ENCODE measurements at regions not wholly inside any gene's neighbourhood (a gene's known extent, or its start where the extent isn't known, plus 50 kb on each side); places are given as distances from the start of the nearest gene placed in this dataset.

DNA sequence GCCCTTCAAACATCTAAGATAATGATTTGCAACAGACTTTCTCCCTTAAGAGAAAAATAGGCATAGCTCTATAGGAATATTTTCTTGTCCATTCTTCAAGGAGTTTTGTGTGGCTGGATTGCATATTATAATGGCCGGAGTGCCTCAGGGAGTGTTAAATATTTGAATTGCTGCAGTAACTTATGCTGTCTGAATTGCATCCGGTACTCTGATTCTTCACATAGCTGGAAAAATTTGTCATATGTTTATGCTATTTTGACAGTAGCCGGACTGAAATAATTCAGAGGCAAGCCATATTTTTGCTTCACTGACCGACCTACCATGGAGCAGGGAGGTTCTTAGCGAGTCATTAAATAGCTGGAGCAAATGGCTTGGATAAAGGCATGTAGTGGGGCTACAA is 621.0 kb downstream of the ACTL7B start:
- DNase-seq (ENCODE audit: low read depth): no peak

- no peak for DNase-seq (ENCODE audit: low read depth)
Observed at GRCh38 chr9:108225149-108225800, 630.5 kb downstream of the ACTL7B start.

DNA sequence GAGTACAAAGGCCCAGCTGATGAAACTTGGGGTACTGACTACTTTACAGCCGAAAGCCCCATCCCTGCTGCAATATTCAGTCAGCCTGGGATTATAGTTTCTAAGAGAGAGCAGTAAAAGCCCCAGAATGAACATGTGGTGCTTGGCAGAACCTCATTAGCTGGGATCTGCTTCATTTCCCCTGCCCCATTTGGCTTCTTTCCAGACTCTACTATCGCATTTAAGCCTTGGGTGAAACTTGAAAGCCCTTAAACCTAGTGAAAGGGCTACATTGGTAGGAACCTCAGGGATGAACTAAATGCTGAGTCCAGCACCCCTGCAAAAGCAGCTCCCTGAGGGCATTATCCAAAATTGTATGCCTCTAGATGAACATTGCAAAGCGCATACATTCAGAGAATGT is 631.1 kb downstream of the ACTL7B start:
- DNase-seq (ENCODE audit: low read depth): no peak

DNA sequence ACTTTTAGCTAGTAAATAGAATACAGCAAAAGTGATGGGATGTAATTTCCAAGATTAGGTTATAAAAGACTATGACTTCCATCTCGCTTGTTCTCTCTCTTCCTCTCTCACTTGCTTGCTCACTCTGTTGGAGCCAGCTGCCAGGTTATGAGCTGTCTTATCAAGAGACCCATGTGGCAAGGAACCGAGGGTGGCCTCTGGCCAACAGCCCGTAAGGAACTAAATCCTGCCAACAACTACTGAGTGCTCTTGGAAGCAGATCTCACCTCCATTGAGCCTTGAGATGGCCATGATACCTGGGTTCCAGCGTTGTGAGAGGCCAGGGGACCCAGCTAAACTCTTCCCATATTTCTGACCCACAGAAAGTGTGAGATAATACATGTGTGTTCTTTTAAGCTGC is 636.1 kb downstream of the ACTL7B start:
- no peak for DNase-seq (ENCODE audit: low read depth)

DNA sequence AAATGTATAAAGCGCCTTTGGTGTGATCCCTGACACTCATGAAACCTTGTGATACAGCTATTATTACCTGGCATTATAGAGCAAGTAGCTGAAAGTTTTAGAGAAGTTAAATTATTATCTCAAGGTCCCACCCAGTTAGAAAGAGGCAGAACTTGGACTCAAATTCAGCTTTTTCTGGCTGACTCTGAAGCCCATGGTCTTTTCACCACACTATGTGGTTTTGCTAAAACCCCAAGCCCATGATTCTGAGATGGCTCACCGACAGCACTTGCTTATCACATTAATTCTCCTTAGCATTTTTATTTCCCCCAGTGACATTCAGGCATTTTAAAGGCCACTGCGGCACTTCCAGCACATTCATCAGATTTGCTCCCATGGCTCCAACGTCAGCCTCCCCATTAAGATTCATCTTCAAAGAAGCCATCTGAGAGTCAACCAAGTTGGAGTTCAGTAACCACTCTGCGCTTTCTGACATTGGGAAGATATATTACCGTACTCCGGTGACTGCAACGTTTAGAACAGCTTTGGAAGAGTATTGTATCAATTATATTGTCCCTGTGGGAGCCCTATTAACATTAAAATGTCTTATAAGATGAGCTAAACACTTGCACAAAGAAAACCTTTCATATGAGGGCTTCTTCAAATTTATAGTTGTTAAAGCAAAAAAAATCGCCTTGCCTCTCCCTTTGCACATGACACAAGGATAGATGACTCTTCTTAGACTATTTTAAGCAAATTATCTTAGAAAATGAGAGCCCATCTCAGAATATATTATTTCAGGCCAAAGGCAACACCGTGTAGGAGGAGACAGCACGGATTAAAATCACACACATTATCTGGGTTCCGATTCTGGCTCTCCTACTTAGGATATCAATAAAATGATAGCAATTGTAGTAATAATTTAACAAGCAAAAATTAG is 638.1 kb downstream of the ACTL7B start:
- no peak for DNase-seq (ENCODE audit: low read depth)

- no peak for DNase-seq (ENCODE audit: low read depth)
Observed at GRCh38 chr9:108213511-108213910, 642.3 kb downstream of the ACTL7B start.

- DNase-seq (ENCODE audit: low read depth): no peak
Observed at GRCh38 chr9:108212184-108212583, 643.6 kb downstream of the ACTL7B start.

DNA sequence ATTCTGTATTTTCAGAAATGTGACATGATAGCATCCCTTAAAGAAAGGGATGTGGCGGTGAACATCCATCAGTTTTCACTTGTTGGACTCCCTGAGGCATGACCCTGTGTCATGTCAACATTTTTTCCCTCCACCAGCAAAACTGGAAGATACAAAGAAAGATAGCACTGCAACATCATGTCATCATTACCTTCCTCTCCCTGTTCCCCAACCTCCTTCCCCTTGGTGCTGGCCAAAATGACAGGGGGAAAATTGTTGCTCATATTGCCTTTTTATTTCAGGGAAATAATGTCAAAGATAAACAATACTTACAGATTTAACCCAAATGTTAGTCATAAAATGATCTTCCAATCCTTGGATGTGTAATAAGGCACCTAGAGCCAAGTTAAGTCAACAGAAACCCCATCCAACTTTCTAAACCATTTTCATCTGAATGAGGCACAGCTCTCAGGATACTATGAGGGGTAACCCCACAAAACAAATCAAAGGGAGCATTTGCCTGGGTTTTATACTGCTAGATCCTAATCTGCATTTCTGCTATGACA is 644.3 kb downstream of the ACTL7B start:
- DNase-seq (ENCODE audit: low read depth): no peak

GRCh38 chr9:108209132-108209685 is 646.6 kb downstream of the ACTL7B start:
- no peak for DNase-seq (ENCODE audit: low read depth)

DNA sequence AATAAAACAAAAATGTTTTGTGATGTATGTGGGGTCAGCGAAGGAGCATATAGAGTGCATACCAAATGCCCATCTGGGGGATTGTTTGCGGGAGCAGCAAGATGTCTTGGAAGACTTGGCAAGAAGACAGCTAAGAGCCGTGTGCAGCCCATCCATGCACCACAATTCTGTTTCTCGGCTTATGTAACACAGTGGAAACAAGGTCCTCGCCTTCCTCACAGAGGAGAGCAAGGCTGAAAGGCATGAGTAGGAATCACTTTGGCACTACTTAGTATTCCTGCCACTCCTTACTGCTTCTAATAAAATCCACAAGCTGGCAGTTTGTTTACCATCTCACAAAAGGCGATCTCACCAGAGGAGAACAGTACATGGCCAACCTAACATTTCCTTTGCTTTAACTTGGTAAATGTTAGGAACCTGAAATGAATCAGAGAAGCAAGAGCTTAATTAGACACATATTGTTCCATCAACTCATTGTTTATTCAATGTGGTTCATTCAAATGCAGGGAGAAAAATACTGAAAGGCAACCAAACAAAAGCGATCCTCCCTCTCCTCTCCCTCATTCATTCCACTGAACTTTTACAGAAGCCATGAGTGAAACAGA is 648.1 kb downstream of the ACTL7B start:
- DNase-seq (ENCODE audit: low read depth): no peak

DNA sequence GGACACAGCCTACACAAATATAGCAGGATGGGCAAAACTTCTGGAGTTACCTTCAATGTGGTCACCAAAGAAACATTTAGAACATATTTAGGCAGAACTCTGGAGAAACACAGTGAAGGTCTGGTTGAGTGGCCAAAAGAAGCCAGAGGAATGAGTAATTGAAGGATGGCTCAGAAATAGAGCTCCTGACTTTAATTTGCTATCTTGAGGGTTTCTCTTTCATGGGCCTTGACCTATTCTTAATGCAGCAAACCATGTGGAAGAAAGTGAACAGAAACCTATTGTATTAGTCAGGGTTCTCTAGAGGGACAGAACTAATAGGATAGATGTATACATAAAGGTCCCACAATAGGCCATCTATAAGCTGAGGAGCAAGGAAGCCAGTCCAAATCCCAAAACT is 650.5 kb downstream of the ACTL7B start:
- no peak for DNase-seq (ENCODE audit: low read depth)

DNA sequence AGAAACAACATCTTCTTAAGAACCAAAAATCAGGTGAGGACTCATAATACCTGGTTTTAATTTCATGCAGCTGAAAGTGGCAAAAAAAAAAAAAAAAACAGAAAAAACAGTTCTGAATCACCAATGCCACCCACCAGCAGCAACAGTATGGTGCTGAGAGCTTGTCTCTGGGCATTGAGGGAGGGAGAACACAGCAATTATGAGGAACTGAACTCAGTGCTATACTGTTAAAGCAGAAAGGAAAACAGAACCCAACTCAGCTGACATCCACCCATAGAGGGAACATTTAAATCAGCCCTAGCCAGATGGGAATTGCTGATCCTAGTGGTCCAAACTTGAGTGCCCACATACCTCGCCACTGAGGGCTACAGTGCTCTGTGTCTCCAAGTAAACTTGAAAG is 657.9 kb downstream of the ACTL7B start:
- no peak for DNase-seq (ENCODE audit: low read depth)

DNA sequence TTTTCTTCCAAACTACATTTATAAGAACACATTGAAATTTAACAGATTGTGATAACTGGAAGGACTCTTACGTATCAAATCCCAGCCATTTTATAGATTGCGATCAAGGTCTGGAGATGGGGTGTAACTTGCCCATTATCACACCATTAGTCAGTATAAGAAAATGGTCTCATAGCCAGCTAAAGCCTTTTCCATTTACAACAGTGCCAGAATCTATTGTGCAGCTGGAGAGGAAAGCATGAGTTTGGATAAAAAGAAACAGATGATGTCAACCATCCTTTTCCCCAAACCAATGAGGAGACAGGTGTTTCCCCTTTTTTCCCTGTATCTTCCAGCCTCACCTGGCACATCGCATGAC is 658.8 kb downstream of the ACTL7B start:
- DNase-seq (ENCODE audit: low read depth): no peak

DNA sequence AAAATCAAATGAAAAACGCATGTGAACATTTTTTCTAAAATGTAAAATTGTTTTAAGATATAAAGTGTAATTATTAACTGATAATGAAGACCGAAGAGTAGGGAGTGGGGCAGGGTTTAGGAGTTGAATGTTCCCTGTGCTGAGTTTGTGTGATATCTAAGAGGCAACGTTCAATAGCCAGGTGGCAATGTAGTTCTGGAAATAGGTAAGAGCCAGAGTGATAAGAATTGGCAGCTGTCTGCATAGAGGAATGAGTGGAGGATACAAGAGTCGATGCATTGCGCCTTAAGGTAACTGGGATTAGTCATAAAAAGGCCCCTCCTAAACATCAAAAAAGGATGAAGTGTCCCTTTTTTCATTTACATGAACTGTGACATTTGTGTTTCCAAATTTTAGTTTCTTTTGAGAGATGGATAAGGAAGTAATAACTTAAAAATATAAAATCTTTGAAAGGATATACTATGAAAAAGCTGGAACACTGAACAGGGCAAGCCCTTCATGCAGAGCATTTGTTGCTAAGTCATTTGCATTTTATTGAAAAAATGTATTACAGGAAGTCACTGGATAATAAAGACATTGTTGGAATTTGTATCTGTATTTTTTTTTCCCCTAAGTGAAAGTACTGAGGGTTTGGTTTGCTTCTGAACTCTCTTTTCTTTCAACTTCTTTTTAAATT is 659.3 kb downstream of the ACTL7B start:
- no peak for DNase-seq (ENCODE audit: low read depth)

- DNase-seq (ENCODE audit: low read depth): no peak
Observed at GRCh38 chr9:108194154-108194553, 661.6 kb downstream of the ACTL7B start.

DNA sequence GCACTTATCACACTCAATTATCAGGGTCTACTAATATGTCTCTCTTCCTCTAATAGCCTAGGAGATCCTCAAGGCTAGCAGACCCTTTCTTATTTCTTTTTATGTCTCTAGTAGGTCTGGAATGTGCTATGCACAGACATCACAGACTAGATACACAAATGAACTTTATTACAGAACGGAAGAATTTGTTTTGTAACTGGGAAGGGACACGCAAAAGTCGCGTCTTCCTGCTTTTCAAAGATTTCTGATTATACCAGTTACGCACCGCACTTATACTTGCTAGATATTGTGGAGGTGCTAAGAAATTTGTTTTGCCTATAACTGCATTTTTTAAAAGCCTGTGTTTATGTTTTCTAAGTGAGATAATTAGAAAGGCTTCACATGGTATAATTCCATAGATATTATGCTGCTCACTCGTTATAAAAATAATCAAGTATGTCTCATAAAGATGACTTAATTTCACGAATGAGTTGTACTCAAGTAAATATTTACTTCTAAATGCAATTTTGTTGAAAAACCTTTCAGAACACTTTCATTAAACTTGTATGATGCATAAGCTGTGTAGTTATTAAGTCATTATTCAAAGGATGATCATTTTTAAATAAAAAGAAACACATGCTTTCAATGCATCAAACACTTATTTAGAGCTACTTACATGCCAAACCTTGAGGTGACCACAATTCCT is 662.6 kb downstream of the ACTL7B start:
- DNase-seq (ENCODE audit: low read depth): no peak

DNA sequence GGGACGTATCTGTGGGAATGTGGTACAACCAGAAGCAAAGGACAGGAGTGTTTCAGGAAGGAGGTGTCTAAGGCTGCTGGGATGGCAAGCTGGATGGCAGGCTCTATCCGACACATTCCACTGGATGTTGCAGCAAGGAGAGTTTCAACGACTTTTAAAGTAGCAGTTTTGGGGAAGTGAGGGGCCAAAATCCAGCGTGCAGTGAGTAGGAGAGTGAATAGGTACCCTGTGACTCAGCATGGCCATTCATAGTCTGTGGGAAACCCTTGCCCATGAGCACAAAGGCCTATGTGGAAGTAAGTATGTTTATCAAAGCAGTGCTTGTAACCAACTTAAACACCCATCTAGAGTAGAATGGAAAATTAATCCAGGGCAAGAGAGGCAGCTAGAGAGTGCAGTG is 664.7 kb downstream of the ACTL7B start:
- no peak for DNase-seq (ENCODE audit: low read depth)

DNA sequence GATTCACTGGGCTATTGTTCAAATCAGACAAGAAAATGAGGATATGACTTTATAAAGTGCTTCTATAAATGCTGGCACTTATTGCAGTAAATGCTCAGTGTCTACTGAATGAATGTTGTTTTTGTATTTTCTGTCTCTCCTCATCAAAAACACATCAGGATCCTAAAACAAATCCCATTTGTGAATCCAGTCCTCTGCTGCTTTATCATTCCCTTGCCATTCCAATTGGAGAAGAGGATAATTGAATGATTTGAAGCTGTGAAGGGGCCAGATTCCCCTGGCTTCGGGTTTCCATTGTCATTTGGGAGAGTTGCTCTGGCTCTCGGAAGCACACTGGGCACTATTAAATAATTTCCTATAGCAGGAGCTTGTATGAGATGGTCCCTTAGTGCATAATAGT is 666.8 kb downstream of the ACTL7B start:
- no peak for DNase-seq (ENCODE audit: low read depth)

DNA sequence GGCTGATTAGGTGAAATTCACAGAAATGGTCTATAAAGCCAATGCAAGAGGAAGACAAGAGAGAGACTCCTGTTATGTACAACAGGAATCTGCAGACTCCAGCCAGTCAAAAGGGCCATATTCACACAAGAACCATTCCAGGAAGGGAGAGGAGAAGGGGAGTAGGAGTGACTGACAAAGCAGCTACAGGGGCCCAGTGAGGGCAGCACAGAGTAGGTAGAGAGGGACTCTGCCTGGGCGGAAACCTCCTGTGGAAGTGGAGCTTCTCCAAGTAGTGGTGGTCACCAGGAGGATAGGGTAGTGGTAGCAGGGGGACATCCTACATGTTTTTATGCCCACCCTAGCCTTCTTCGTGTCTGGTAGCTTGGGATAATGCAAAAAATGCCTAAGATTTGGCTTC is 667.3 kb downstream of the ACTL7B start:
- DNase-seq (ENCODE audit: low read depth): no peak

GRCh38 chr9:108186642-108187395 is 669.0 kb downstream of the ACTL7B start:
- DNase-seq (ENCODE audit: low read depth): no peak

- DNase-seq (ENCODE audit: low read depth): no peak
Observed at GRCh38 chr9:108185613-108186012, 670.2 kb downstream of the ACTL7B start.
